ENCODE measurements at regions not wholly inside any gene's neighbourhood (a gene's known extent, or its start where the extent isn't known, plus 50 kb on each side); places are given as distances from the start of the nearest gene placed in this dataset.

DNA sequence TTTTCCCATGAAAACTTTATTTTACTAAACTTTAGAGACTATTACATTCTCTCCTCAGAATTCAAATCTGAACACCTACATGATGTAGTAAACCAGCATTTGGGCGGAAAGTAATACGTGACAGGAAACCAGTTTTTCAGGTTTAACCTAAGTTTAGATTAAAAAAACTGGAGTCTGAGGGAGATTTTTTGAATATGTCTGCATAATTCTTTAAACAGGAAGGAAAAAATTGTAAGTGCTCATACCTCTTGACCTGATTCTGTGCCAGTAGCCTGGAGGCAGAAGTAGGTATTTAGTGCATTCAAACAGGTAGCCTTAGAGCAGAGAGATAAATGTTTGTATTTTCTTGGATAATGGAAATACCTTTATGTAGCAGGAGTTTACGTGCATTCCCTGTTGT is 224.3 kb downstream of the MDFIC start:
- TF ChIP-seq, protein P1, sequence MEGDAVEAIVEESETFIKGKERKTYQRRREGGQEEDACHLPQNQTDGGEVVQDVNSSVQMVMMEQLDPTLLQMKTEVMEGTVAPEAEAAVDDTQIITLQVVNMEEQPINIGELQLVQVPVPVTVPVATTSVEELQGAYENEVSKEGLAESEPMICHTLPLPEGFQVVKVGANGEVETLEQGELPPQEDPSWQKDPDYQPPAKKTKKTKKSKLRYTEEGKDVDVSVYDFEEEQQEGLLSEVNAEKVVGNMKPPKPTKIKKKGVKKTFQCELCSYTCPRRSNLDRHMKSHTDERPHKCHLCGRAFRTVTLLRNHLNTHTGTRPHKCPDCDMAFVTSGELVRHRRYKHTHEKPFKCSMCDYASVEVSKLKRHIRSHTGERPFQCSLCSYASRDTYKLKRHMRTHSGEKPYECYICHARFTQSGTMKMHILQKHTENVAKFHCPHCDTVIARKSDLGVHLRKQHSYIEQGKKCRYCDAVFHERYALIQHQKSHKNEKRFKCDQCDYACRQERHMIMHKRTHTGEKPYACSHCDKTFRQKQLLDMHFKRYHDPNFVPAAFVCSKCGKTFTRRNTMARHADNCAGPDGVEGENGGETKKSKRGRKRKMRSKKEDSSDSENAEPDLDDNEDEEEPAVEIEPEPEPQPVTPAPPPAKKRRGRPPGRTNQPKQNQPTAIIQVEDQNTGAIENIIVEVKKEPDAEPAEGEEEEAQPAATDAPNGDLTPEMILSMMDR (IDR thresholded peaks at IDR 0.05 in 2 of 3, conservative IDR thresholded peaks at IDR 0.05 in 1 of 3; ENCODE audit: insufficient read depth in 2 of 3, low read depth in 1 of 3, low read length in 3 of 3) = no peak
- TF ChIP-seq LARP7 (IDR thresholded peaks at IDR 0.05) (no peak), BACH1 (tag; IDR thresholded peaks at IDR 0.05) (no peak), SMARCE1 (IDR thresholded peaks at IDR 0.05) (no peak), IRF2 (CRISPR knock-in tag; IDR thresholded peaks at IDR 0.05) (no peak), CEBPG (CRISPR knock-in tag; IDR thresholded peaks at IDR 0.05) (no peak), CEBPG (tag; conservative IDR thresholded peaks at IDR 0.05 in 1 of 2, IDR thresholded peaks at IDR 0.05 in 1 of 2) (no peak), ZNF586 (CRISPR knock-in tag; conservative IDR thresholded peaks at IDR 0.05) (no peak), ZKSCAN8 (CRISPR knock-in tag; IDR thresholded peaks at IDR 0.05) (no peak), ETS2 (tag; IDR thresholded peaks at IDR 0.05; ENCODE audit: borderline replicate concordance, poor library complexity, severe bottlenecking) (no peak), MTF1 (CRISPR knock-in tag; IDR thresholded peaks at IDR 0.05; ENCODE audit: borderline replicate concordance) (no peak), EP300 (IDR thresholded peaks at IDR 0.05; ENCODE audit: low read length) (no peak), POLR2A (conservative IDR thresholded peaks at IDR 0.05) (no peak)
- TF ChIP-seq, protein P2, sequence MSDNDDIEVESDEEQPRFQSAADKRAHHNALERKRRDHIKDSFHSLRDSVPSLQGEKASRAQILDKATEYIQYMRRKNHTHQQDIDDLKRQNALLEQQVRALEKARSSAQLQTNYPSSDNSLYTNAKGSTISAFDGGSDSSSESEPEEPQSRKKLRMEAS (CRISPR knock-in tag; IDR thresholded peaks at IDR 0.05) = no peak
